ENCODE measurements at regions not wholly inside any gene's neighbourhood (a gene's known extent, or its start where the extent isn't known, plus 50 kb on each side); places are given as distances from the start of the nearest gene placed in this dataset.

DNA sequence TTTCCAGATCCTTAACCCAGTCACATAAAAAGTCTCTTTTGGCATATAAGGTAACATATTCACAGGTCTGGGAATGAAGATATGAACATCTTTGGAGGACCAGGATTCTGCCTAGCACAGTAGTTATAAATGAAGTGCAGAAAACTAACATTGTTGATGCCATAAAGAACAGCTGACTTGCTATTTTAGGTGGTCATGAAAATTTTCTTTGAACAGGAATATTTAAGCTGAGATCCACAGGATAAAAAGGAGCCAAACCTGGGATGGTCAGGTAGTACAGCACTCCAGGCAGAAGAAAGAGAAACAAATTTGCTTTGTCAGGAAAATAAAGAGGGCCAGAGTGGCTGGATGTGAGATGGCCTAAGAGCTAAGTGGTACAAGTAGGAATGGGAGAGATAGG is 80.0 kb downstream of the CENPW start:
- TF ChIP-seq, protein P1, sequence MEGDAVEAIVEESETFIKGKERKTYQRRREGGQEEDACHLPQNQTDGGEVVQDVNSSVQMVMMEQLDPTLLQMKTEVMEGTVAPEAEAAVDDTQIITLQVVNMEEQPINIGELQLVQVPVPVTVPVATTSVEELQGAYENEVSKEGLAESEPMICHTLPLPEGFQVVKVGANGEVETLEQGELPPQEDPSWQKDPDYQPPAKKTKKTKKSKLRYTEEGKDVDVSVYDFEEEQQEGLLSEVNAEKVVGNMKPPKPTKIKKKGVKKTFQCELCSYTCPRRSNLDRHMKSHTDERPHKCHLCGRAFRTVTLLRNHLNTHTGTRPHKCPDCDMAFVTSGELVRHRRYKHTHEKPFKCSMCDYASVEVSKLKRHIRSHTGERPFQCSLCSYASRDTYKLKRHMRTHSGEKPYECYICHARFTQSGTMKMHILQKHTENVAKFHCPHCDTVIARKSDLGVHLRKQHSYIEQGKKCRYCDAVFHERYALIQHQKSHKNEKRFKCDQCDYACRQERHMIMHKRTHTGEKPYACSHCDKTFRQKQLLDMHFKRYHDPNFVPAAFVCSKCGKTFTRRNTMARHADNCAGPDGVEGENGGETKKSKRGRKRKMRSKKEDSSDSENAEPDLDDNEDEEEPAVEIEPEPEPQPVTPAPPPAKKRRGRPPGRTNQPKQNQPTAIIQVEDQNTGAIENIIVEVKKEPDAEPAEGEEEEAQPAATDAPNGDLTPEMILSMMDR (IDR thresholded peaks at IDR 0.05; ENCODE audit: borderline replicate concordance, insufficient read depth, low read depth, low read length) = no peak
- H3K4me3 ChIP-seq (ENCODE audit: low read depth, low read length) = no peak overlapping the region

DNA sequence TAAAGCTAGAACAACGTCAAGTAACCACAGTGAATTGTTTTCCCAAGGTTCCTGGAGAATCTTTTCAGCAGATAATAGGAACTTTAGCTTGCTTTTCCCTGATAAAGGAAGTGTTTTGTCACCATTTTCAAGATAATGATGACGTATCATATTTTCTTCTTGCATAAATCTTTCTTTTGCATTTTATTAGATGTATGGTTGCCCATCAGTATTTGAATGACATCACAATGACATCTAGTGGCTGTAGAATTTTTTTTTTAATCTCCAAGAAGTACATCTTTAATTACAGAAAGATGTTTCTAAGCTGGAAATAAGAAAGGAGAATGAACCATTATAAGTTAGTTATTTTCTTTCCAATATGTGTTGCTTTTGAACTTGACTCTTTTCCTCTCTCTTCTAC is 83.0 kb downstream of the CENPW start:
- H3K4me3 ChIP-seq (ENCODE audit: low read depth, low read length) = no peak overlapping the region
- TF ChIP-seq, protein P1 (IDR thresholded peaks at IDR 0.05; ENCODE audit: borderline replicate concordance, insufficient read depth, low read depth, low read length) = no peak

DNA sequence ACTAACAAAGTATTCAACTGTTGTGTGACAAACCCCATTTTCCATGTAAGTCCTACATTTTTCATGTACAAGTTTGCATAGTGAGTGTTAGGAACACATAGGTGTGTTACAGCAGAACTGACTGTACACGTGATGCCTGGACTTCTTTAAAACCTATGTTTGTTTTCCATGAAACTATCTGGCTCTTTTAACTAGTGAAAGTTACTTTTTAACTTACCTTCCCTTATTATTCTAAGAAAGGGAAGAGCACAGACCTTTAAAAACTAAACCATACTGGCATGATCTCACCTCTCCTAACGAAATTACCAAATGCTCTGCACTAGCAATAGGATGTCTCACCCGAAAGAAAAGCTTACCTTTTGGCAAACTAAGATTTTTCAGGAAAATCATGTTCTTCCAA is 87.8 kb downstream of the CENPW start:
- no peak overlapping the region for H3K4me3 ChIP-seq (ENCODE audit: low read depth, low read length)
- TF ChIP-seq, protein P1 (IDR thresholded peaks at IDR 0.05; ENCODE audit: borderline replicate concordance, insufficient read depth, low read depth, low read length) = no peak

DNA sequence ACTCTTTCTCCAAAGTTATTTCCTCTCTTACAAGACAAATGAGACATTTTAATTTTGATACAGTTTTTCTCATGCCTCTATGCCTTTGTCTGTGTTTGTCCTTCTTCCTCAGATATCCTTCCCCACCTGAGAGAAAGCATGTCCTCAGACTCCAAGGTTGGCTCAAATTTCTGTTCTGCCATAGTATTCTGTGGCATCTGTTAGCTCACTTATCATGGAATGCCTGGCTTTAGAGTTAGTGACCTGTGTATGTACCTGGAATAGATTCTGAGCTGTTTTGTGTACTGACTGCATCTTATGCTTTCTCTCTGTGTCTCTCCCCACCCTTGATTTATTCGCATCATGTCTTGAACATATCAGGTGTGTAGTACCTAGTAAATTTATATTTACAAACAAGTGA is 90.0 kb downstream of the CENPW start:
- H3K4me3 ChIP-seq (ENCODE audit: low read depth, low read length) = no peak overlapping the region
- TF ChIP-seq, protein P1 (IDR thresholded peaks at IDR 0.05; ENCODE audit: borderline replicate concordance, insufficient read depth, low read depth, low read length) = no peak

DNA sequence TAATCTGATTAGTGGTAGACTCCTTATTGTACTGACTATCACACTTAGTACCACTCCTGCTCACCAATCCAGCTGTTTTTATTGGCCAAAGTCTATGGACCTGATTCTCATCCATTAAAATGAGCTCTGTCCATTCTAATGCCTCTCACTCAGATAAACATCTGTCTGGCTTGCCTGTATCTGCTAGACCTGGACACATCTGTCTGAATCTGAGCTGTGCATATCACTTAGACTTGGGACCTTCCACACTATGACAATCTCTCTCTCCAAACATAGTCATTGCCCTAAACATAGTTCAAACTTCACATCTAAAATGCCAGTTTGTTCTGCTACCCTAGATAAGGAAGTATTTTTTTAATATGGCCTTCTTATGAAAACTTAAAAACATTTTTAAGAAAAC is 92.6 kb downstream of the CENPW start:
- H3K4me3 ChIP-seq (ENCODE audit: low read depth, low read length) = no peak overlapping the region
- TF ChIP-seq, protein P1 (IDR thresholded peaks at IDR 0.05; ENCODE audit: borderline replicate concordance, insufficient read depth, low read depth, low read length) = no peak

DNA sequence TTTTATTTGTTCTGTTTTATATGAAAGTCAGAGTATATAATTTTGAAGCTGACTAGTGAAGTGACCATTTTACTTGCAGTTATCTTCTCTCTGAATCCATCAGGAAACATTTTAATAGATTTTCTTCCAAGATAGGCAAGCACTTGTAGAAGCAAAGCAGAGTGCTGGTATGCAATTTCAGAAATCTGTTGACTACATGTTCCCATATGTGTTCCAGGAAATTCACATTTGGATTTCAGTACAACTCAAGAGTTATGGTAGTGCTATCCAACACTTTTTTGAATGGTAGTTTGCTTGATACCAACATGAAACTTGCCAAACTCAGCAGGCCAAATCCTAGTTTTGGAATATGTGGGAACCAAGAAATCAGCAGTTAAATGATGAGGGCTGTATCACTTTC is 94.0 kb downstream of the CENPW start:
- H3K4me3 ChIP-seq (ENCODE audit: low read depth, low read length) = no peak overlapping the region
- TF ChIP-seq, protein P1 (IDR thresholded peaks at IDR 0.05; ENCODE audit: borderline replicate concordance, insufficient read depth, low read depth, low read length) = no peak

DNA sequence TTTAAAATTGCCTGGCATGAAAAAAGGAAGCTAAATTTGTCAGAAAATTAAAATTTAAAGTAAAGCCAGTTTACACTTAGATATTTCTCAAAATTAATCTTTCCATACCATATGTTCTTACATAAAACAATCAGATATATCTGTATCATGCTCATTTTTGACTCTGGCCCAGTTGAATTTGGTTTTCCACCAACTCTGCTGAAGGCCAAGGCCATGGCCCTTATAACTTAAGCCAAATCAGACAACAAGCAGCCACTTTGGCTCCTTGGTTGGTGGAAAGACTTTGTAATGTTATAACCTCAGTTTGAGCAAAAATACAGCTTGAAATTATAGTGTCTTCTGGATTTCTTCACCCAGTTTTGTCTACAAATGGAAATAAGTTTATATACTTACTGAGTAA is 97.3 kb downstream of the CENPW start:
- H3K4me3 ChIP-seq (ENCODE audit: low read depth, low read length) = no peak overlapping the region
- TF ChIP-seq, protein P1 (IDR thresholded peaks at IDR 0.05; ENCODE audit: borderline replicate concordance, insufficient read depth, low read depth, low read length) = no peak
